ENCODE measurements at regions not wholly inside any gene's neighbourhood (a gene's known extent, or its start where the extent isn't known, plus 50 kb on each side); places are given as distances from the start of the nearest gene placed in this dataset.
"Not testable (repeated sequence)": the region's sequence is repeated elsewhere in the genome, so short reads cannot be mapped to it uniquely, and the experiment has no call there.

- DNase-seq: no peak
Observed at GRCh38 chr10:78660446-78661106, 408.2 kb upstream of the ZMIZ1 start.

DNA sequence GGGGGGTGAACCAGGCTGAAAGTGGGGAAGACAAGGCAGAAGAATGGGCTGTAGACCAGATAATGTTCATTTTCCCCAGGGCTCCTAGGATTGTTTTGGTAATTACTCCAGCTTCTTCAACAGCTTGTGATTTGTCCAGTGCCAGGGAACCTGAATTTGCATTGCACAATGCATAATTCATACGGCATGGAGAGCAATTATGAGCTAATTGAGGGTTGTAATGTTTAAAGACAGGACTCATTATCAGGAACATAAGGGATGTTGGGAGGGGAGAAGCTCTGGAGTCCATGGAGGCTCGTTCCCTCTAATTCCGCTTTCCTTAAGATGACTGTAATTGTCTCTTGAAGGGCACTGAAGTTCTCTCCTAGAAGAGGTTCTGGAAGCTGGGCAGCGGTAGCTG is 405.0 kb upstream of the ZMIZ1 start:
- DNase-seq: no peak

DNA sequence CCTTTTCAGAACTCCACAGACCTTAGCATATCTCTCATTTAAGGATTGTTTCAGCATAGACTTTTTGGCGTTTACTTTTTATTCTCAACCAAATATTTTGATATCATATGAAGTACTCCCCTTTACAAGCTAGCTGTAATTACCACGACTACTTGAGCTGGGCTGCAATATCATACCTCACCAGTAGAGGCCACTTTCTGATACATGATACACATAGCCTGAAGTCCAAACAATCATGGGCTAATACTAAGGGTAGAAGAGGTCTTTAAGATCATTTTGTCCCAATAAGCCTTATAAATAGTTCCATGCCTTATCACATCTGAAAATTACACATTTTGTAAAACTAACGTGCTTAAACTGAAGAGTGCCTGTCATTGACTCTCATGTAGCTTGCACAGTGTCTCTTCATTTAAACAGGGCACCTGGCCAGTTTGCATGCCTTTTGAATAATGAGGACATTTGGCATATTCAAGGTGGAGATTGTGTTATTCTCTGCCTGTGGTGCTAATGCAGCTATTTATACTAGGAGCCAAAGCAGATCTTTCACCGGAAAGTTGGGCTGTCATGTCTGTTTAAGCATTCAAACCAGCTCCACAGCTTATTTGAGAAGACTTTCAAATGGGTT is 403.7 kb upstream of the ZMIZ1 start:
- DNase-seq: peak in 1 of 2 donors; percentile 10

- no peak for DNase-seq
Observed at GRCh38 chr10:78672918-78673317, 395.8 kb upstream of the ZMIZ1 start.

DNA sequence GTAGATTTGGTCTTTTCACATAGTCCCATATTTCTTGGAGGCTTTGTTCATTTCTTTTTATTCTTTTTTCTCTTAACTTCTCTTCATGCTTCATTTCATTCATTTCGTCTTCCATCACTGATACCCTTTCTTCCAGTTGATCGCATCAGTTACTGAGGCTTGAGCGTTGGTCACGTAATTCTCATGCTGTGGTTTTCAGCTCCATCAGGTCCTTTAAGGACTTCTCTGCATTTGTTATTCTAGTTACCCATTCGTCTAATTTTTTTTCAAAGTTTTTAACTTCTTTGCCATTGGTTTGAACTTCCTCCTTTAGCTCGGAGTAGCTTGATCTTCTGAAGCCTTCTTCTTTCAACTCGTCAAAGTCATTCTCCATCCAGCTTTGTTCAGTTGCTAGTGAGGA is 387.6 kb upstream of the ZMIZ1 start:
- not testable (repeated sequence) for DNase-seq

DNA sequence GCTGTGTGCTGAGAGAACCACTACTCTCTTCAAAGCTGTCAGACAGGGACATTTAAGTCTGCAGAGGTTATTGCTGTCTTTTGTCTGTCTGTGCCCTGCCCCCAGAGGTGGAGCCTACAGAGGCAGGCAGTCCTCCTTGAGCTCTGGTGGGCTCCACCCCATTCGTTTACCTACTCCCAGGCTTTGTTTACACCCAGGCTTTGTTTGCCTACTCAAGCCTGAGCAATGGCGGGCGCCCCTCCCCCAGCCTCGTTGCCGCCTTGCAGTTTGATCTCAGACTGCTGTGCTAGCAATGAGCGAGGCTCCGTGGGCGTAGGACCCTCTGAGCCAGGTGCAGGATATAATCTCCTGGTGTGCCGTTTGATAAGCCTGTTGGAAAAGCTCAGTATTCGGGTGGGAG is 386.8 kb upstream of the ZMIZ1 start:
- DNase-seq: not testable (repeated sequence)

- no peak for DNase-seq
Observed at GRCh38 chr10:78684947-78685346, 383.8 kb upstream of the ZMIZ1 start.

DNA sequence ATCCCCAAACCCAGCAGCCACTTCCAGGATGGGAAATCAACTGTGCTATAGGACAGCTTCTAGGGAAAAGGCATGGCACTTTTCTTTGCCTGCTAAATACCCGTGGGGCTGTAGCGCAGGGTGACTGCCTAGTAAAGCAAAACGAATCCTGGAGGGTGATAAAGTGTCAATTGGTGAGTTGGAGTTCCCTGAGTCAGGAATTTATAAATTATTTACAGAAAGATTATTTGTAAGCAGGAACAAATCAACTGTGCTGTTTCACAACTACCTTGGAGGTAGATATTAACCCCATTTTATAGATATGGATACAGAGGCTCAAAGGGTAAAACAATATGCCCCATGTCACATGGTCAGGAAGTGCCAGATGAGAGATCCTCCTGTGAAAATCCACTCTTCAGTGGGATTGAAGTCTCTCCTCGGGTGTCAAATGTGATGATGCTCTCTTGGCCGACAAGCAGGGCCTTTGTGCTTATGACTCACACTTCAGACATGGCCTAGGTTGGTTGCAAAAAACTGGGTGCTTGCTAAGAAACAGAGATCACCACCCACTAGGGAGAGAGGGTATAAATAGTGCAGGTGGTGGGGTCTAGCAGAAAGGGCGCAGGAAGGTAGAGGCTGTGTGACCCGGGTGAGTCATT is 383.2 kb upstream of the ZMIZ1 start:
- DNase-seq: no peak

- DNase-seq: no peak
Observed at GRCh38 chr10:78686444-78687060, 382.2 kb upstream of the ZMIZ1 start.

GRCh38 chr10:78687626-78688025 is 381.1 kb upstream of the ZMIZ1 start:
- no peak for DNase-seq

GRCh38 chr10:78688230-78688900 is 380.4 kb upstream of the ZMIZ1 start:
- no peak for DNase-seq

DNA sequence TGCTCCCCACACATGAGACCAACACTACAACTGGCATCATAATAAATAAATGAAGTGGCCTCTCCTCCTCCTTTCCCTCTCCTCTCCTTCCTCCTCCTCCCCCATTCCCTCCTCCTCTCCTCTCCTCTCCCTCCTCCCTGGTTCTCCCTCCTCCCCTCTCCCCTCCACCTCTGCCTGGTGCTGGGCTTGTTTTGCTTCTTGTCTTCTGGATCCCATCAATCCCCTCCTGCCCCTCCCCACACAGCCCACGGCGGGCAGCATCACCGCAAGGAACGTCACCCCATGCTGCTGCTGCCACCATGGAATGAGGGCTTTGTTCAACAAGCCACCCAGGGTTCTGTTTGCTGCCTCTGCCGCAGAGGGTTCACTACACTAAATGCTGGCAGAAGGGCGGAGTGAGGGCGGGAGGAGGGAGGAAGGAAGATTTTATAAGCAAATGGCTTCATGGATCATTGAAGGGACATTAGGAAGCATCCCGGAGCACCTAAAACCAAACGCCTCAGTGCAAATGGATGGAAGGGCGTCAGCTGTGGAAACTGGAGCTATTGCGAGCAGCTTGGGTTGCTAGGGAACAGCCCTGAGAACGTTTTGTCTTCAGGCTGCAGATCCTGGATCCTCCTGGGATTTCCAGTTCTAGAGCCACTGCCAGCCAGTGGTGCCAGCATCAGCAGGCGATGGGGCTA is 379.7 kb upstream of the ZMIZ1 start:
- no peak for DNase-seq

DNA sequence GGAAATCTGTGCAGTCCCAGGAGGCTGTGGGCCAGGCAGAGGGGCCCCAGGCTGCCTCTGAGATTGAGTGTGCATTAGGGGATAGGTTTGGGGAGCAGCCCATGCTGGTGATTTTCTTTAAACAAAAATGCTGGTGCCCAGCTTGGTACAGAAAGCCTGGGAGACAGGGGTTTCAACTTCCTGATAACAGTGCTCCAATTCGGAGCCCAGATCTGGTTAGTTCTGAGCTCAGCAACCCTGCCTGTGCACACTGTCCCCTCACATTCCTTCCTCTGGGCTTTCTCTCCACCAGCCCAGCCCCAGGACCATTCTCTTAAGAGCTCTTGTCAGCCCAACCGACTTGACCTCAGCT is 379.2 kb upstream of the ZMIZ1 start:
- no peak for DNase-seq

- no peak for DNase-seq
Observed at GRCh38 chr10:78690354-78691111, 378.2 kb upstream of the ZMIZ1 start.

DNA sequence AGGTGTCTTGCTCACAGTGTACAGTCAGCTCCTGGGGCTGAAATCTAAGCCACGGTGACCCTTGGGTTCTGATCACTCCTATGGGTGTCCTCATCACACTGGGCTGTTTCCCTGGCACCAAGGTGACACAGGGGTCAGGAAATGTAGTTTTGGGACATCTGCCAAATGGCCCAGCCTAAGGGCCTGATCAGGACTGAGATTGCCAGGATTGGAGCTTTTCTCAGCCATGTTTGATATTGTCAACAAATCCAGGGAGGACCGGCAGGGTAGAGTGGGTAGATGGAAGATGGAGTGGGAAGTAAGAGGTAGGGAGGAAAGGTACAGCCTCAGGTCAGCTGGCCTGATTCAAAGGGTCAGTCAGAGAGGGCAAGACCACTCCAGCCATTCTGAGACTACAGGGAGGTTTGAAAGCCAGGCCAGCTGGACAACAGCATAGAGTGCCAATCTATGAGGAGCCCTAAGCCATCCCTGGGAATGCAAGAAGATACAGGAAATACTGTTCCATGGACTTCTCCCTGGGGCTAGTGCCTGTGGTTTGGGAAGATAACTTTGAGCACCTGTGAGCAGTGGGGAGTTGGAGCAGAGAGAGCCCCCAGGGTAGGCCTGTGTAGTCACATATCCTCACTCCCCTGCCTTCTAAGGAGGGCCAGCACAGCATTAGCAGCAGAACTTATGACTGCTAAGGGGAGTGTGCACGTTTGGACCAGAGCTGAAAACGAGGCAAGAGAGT is 377.3 kb upstream of the ZMIZ1 start:
- no peak for DNase-seq

DNA sequence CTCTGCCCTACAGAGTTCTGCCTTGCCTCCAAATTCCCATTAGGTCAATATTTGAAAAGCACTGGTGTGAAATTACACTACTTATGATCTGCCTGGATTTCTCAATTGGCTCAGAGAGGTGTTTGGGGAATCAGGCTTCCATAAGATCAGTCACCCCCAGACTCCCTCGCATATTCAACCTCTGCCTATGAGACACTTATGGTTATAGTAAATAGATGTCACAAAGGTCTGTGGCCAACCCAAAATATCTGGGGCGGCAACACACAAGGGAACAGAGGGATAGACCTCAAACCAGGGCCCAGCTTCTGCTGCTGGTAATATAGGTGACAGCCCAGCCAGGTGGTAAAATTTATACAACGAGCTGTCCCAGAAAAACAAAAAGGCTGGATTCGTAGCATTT is 376.7 kb upstream of the ZMIZ1 start:
- DNase-seq: no peak

DNA sequence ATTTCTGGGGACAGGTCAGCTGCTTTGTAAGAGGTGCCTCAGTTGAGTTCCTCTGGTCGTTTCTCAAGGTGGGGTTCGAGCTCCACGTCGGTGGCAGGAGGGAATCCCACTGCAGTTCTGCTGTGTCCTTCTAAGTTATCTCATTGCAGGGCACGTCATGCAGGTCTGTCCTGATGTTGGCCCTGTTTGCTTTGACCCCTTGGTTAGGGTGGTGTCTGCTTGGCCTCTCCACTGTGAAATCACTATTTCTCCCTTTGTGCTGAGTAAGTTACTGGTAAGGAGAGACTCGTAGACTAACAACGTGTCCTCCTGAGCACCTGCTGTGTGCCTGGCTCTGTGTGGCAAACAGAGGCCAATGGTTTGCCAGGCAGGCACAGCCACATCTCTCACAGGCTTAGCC is 372.9 kb upstream of the ZMIZ1 start:
- DNase-seq: no peak

GRCh38 chr10:78696791-78697395 is 371.9 kb upstream of the ZMIZ1 start:
- DNase-seq: no peak

DNA sequence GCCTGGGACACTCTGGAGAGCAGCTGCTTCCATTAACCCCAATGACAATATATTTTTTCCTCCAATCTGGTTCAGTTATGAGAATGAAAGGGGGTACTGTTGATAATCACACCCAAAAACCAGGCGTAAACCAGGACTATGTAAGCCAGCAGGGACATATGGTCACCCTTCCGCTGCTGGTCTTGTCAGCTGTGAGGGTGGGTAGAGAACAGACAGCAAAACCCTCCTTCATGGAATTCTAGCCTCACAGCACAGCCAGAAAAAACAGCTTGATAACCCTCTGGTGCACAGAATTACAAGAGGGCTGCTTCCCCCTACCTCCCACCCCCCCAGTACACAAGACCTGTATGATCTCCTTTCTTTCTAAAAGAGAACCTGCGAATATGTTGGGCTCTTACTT is 368.8 kb upstream of the ZMIZ1 start:
- no peak for DNase-seq

DNA sequence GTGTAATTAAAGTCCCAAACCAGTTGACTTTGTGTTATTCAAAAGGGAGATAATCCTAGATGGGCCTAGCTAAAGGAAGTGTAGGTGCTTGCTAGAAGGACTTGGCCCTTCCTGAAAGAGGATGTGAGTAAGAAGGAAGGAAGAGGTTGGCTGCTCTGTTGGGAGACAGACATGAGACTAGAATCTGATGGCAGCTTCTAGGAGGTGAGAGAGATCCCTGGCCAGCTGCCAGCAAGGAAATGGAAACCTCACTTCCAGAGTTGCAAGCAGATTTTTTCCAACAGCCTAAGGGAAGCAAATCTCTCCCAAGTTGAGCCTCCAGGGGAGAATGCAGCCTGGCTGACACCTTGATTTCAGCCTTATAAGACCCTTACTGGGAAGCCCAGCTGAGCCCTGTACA is 368.4 kb upstream of the ZMIZ1 start:
- DNase-seq: no peak

Data from CD4-positive, alpha-beta T cell treated with Interferon alpha-2 for 1 hour (primary cell).